ENCODE measurements at regions not wholly inside any gene's neighbourhood (a gene's known extent, or its start where the extent isn't known, plus 50 kb on each side); places are given as distances from the start of the nearest gene placed in this dataset.
"Not testable (repeated sequence)": the region's sequence is repeated elsewhere in the genome, so short reads cannot be mapped to it uniquely, and the experiment has no call there.

GRCh38 chr1:114032271-114033215 is 53.3 kb downstream of the OLFML3 start:
- DNase-seq, result peak; percentile 52 to 69 (median 62)

GRCh38 chr1:114033216-114033706 is 54.0 kb downstream of the OLFML3 start:
- DNase-seq, result peak; percentile 36 to 40 (median 40)

GRCh38 chr1:114033961-114034360 is 54.7 kb downstream of the OLFML3 start:
- DNase-seq, result no peak

- DNase-seq, result peak; percentile 22 to 43 (median 24)
These were observed 55.5 kb downstream of the OLFML3 start for GRCh38 chr1:114034567-114035303.

- no peak for DNase-seq
These were observed 56.0 kb downstream of the OLFML3 start for GRCh38 chr1:114035304-114035700.

GRCh38 chr1:114036841-114037630 is 57.8 kb downstream of the OLFML3 start:
- not testable (repeated sequence) for DNase-seq

- DNase-seq, result no peak
These were observed 58.3 kb downstream of the OLFML3 start for GRCh38 chr1:114037631-114037890.

GRCh38 chr1:114037962-114038816 is 58.9 kb downstream of the OLFML3 start:
- DNase-seq, result no peak

All from suppressor macrophage treated with lipopolysaccharide for 1 hour (primary cell).